ENCODE measurements at regions not wholly inside any gene's neighbourhood (a gene's known extent, or its start where the extent isn't known, plus 50 kb on each side); places are given as distances from the start of the nearest gene placed in this dataset.

- Histone ChIP-seq H3K4me1 (ENCODE audit: insufficient read depth, low read length) (no peaks in the 10 kb centered on the region), H3K79me1 (ENCODE audit: insufficient read depth, low read depth, low read length, poor library complexity, severe bottlenecking) (no peaks in the 10 kb centered on the region), H2AFZ (ENCODE audit: low read length) (no peak overlapping the region), H2AK5ac (ENCODE audit: insufficient read length, low read length) (no peak overlapping the region), H3K23me2 (ENCODE audit: insufficient read length, low read depth, low read length, poor library complexity, severe bottlenecking) (no peaks in the 10 kb centered on the region), H3K14ac (ENCODE audit: insufficient read depth, low read length) (no peak overlapping the region), H3K27me3 (ENCODE audit: insufficient read depth, low read length) (no peaks in the 10 kb centered on the region), H3K23ac (ENCODE audit: insufficient read length, low read depth, low read length) (no peak overlapping the region), H3K4ac (ENCODE audit: low read depth, low read length) (no peak overlapping the region), H4K5ac (ENCODE audit: insufficient read length, low read depth, low read length) (no peak overlapping the region), H3K18ac (ENCODE audit: insufficient read length, low read depth, low read length) (no peak overlapping the region), H2BK5ac (ENCODE audit: insufficient read length, low read length) (no peak overlapping the region), H3K27ac (ENCODE audit: insufficient read length, low read depth, low read length) (no peak overlapping the region), H2BK20ac (ENCODE audit: low read depth, low read length, poor library complexity, severe bottlenecking) (no peak overlapping the region), H3K4me2 (ENCODE audit: insufficient read depth, insufficient read length, low read length) (no peak overlapping the region), H4K20me1 (ENCODE audit: control insufficient read depth, insufficient read depth, insufficient read length) (no peaks in the 10 kb centered on the region), H3T11ph (ENCODE audit: low read length) (no peak overlapping the region), H3K56ac (ENCODE audit: insufficient read length, low read depth, low read length) (no peak overlapping the region), H3K79me2 (ENCODE audit: insufficient read depth, low read length) (no peaks in the 10 kb centered on the region), H2BK120ac (ENCODE audit: low read depth, low read length, poor library complexity, severe bottlenecking) (no peak overlapping the region), H2BK12ac (ENCODE audit: insufficient read length, low read depth, low read length) (no peak overlapping the region), H4K8ac (replicated peaks; ENCODE audit: insufficient read length, low read depth, low read length) (no peak overlapping the region), H2BK15ac (ENCODE audit: low read depth, low read length) (no peak overlapping the region), H3K9me3 (ENCODE audit: control insufficient read depth, low read depth, low read length) (no peaks in the 10 kb centered on the region), H4K91ac (ENCODE audit: insufficient read length, low read depth, low read length) (no peak overlapping the region), H3K9ac (ENCODE audit: extremely low read depth, insufficient read length, low read length) (no peak overlapping the region)
- no CpG with 5 or more reads among the region's 14 CpGs for WGBS (ENCODE audit: extremely low coverage, insufficient read length, low lambda C conversion rate)
- peaks cover 5 to 11% of the 10 kb centered on the region in 2 experiments for H3K9me3 Mint-ChIP-seq
- H3K36me3 Mint-ChIP-seq (ENCODE audit: insufficient read depth in 1 of 3, low read depth in 3 of 3), result peaks cover under 1 to 1% (median under 1%) of the 10 kb centered on the region in 3 experiments; a peak in 6 of 7 replicates
- H3K27me3 Mint-ChIP-seq (ENCODE audit: low read depth), result peaks cover 1% of the 10 kb centered on the region
- no peak overlapping the region for H3K27ac Mint-ChIP-seq
- H3K4me1 Mint-ChIP-seq, result no peaks in the 10 kb centered on the region
- H3K4me3 Mint-ChIP-seq, result no peak overlapping the region
- no peak for TF ChIP-seq CTCF (conservative IDR thresholded peaks at IDR 0.05)
- DNase-seq, result no peak
Measured at GRCh38 chr7:114255404-114255841, 159.2 kb upstream of the FOXP2 start.
